Ascending aorta (tissue), 2 donors: ENCODE measurements at regions not wholly inside any gene's neighbourhood (a gene's known extent, or its start where the extent isn't known, plus 50 kb on each side); places are given as distances from the start of the nearest gene placed in this dataset.

Experiments
- DNase-seq, 2 donors: peaks; one replicate each; pipeline ENCODE4 v3.0.0-alpha.2; 2019; ENCODE audit warnings: low spot score in 2 of 2
- H3K27ac ChIP-seq, 2 donors: fragments of 200-600 bp; sonication (generic); one replicate each; pipeline ENCODE4 v1.5.1; 2016 to 2017; ENCODE audit warnings: mild to moderate bottlenecking in 1 of 2
- H3K27me3 ChIP-seq: fragments of 200-600 bp; sonication (generic); one replicate; pipeline ENCODE4 v1.5.1; 2017
- H3K36me3 ChIP-seq, 2 donors: fragments of 200-600 bp; sonication (generic); one replicate each; pipeline ENCODE4 v1.5.1; 2016
- H3K4me1 ChIP-seq, 2 donors: fragments of 200-600 bp; sonication (generic); one replicate each; pipeline ENCODE4 v1.5.1; 2016 to 2017; ENCODE audit warnings: mild to moderate bottlenecking in 1 of 2
- H3K4me3 ChIP-seq, 2 donors: fragments of 200-600 bp; sonication (generic); one replicate each; pipeline ENCODE4 v1.5.1; 2016 to 2017; ENCODE audit warnings: mild to moderate bottlenecking in 1 of 2
- H3K9me3 ChIP-seq, 2 donors: fragments of 200-600 bp; sonication (generic); one replicate each; pipeline ENCODE4 v1.5.1; 2016
- intact Hi-C: fragments of 100-400 bp; cut with DNase I; formaldehyde crosslinking; loops from one replicate; pipeline ENCODE4 v1.15.1; 2023
- TF ChIP-seq, protein P1 (sequence below), 3 experiments: fragments of 200-600 bp in 2 of 3; fragments of 450-650 bp in 1 of 3; sonication (generic) in 2 of 3; IDR thresholded peaks; one replicate each; pipeline ENCODE4 v1.5.1; 2016 to 2019; ENCODE audit warnings: antibody characterized with exemption in 3 of 3, mild to moderate bottlenecking in 1 of 3, moderate library complexity in 1 of 3

DNA sequence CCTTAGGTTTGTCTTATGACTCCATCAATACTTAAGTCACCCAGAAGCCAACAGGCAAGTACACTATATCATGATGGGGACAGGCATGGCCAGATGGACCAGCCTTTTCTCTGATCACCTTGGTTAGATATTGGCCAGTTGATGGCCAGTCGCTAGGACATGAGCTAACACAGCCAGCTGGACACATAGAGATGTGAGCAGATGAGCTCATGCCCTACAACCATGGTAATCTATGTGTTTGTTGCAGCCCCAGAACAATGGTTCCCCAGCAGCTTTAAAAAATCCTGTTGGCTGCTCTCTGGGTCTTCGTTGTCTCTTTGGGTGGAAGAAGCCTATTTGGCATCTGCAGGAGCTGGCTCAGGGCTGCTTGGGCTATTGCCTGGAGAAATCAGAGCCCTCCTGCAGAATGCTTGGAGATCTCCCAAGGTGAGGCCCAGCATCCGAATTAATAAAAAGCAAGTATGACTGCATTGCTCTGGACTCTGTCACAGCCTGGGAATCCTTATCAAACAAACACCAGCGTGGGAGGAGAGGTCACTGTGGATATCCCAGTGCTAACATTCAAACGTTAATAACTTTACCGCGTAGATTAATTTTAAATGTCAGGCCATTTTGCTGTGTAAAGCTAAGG is 62.3 kb upstream of the KLHL29 start:
- Histone ChIP-seq H3K9me3 (no peaks in the 10 kb centered on the region), H3K27ac (no peak overlapping the region), H3K4me1 (no peaks in the 10 kb centered on the region), H3K4me3 (no peak overlapping the region), H3K27me3 (no peaks in the 10 kb centered on the region), H3K36me3 (no peaks in the 10 kb centered on the region)
- intact Hi-C loops = no loop called here
- no peak for DNase-seq
- TF ChIP-seq, protein P1, sequence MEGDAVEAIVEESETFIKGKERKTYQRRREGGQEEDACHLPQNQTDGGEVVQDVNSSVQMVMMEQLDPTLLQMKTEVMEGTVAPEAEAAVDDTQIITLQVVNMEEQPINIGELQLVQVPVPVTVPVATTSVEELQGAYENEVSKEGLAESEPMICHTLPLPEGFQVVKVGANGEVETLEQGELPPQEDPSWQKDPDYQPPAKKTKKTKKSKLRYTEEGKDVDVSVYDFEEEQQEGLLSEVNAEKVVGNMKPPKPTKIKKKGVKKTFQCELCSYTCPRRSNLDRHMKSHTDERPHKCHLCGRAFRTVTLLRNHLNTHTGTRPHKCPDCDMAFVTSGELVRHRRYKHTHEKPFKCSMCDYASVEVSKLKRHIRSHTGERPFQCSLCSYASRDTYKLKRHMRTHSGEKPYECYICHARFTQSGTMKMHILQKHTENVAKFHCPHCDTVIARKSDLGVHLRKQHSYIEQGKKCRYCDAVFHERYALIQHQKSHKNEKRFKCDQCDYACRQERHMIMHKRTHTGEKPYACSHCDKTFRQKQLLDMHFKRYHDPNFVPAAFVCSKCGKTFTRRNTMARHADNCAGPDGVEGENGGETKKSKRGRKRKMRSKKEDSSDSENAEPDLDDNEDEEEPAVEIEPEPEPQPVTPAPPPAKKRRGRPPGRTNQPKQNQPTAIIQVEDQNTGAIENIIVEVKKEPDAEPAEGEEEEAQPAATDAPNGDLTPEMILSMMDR (IDR thresholded peaks at IDR 0.05) = no peak

DNA sequence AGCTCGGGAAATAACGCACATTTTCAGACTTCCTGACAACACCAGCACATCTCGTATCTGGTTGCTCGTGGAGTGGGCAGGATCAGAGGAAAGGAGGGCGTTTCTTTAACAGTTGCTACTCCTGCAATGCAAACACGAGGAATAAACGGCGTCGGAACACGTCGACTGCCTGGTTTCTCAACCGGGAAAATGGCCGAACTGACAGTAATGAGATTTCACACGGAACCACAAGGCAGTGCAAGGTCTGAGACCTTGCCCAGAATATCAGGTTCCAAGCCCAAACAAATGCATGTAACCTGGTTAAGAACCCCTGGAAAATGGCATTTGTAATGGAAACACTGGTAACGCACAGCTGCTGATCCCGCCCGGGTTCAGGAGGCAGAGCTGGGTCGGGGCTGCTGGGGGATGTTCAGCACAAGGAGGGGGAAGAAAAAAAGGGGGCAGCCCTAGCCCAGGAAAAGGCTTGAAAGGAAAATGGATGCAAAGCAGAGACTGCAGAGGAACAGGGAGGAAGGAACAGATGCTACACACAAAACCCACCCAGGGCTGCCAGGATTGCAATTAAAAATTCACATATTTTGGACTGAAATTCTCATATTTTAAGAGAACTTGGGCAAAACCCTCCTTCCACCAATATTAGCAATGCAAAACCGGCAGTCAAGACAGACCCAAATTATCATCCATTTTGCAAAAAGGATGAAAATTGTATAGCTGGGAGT is 61.6 kb upstream of the KLHL29 start:
- H3K4me3 ChIP-seq = no peak overlapping the region
- H3K9me3 ChIP-seq = no peaks in the 10 kb centered on the region
- TF ChIP-seq, protein P1 (IDR thresholded peaks at IDR 0.05) = no peak
- no peak overlapping the region for H3K27ac ChIP-seq
- no peaks in the 10 kb centered on the region for H3K27me3 ChIP-seq
- H3K4me1 ChIP-seq = no peaks in the 10 kb centered on the region
- DNase-seq = no peak
- no peaks in the 10 kb centered on the region for H3K36me3 ChIP-seq
- intact Hi-C loops = no loop called here

DNA sequence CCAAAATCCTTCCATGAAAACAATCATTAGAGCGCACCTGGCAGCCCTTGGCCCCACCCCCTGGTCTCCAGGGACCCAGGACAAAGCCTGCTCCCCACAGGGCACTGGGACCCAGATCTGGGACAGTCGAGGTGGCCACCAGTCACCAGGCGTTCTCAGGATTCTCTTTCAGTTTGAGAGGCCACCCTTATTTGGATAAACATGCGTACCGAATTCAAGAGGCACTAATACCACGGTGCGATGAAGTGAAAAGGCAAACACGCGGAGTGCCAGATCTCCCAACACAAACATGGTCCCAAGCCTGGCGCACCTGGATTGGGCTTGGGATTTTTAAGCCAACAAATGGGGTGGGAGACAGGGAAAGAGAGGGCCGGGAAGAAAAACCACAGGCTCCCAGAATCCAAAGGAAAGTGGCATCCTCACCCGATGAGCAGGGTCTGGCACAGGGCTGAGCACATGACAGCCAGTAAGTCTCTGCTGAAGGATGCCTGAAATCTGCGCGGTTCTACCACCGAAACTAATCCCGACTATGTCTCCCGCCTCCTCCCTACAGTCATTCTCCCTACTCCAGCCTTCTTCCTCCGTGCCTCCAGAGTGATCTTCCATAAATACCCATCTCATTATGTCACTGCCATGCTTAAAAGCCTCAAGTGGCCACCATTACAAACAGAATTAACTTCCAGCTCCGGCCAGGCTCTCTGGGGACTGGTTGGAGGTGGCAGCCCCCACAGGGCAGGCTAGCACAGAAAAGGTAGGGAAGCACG is 60.9 kb upstream of the KLHL29 start:
- intact Hi-C loops = no loop called here
- no peak for DNase-seq
- H3K27me3 ChIP-seq = no peaks in the 10 kb centered on the region
- H3K27ac ChIP-seq = no peak overlapping the region
- H3K4me3 ChIP-seq = no peak overlapping the region
- TF ChIP-seq, protein P1 (IDR thresholded peaks at IDR 0.05) = no peak
- H3K4me1 ChIP-seq = no peaks in the 10 kb centered on the region
- no peaks in the 10 kb centered on the region for H3K9me3 ChIP-seq
- no peaks in the 10 kb centered on the region for H3K36me3 ChIP-seq

DNA sequence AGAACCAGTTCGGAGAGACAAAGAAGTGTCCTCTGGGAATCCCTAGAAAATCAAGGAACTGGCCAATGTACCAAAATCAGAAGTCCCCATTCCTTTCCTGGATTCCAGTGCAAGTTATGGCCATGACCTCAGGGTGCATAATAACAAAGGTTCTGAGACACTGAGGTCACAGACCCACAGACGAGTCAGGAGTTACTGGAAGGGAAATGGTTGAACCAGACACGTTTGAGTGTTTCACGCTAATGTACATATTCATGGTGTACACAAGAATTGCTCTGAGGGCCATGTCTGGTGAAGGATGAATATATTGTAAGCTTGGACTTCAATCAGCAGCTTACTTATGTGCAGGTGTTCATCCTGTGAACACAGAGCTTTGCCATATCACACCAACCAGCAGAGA is 58.6 kb upstream of the KLHL29 start:
- Histone ChIP-seq H3K4me3 (no peak overlapping the region), H3K36me3 (no peaks in the 10 kb centered on the region), H3K27me3 (no peaks in the 10 kb centered on the region), H3K27ac (no peak overlapping the region), H3K4me1 (no peaks in the 10 kb centered on the region), H3K9me3 (no peaks in the 10 kb centered on the region)
- TF ChIP-seq, protein P1 (IDR thresholded peaks at IDR 0.05) = no peak
- intact Hi-C loops = no loop called here
- DNase-seq = no peak

DNA sequence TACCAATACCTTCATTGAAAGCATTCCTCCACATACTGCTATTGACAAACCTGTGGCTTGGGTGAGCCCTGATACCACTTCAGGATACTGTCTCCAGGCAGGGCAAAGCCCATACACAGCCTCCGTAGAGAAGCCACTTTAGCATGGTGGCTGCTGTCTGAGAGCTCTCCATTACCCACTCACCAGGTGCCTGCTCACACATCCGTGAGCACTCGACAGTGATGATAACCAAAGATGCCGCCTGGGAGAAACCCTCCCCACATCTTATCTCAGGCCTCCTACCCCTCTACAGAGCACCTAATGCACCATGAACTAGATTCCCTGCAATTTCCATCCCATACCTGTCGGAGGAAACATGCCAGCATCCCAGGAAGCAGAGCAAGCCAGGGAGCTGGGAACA is 57.6 kb upstream of the KLHL29 start:
- intact Hi-C loops = no loop called here
- Histone ChIP-seq H3K36me3 (no peaks in the 10 kb centered on the region), H3K4me1 (no peaks in the 10 kb centered on the region), H3K9me3 (no peaks in the 10 kb centered on the region), H3K4me3 (no peak overlapping the region), H3K27ac (no peak overlapping the region), H3K27me3 (no peaks in the 10 kb centered on the region)
- no peak for DNase-seq
- TF ChIP-seq, protein P1 (IDR thresholded peaks at IDR 0.05) = no peak
